Activated naive CD4-positive, alpha-beta T cell treated with anti-CD3 and anti-CD28 coated beads, Interleukin-2, amount 10 ng/mL, durations not matched to agents 7 days and 5 days (primary cell): ENCODE measurements at regions not wholly inside any gene's neighbourhood (a gene's known extent, or its start where the extent isn't known, plus 50 kb on each side); places are given as distances from the start of the nearest gene placed in this dataset.

Experiments
- CTCF ChIA-PET: fragments of 350-600 bp; sonication (Branson Sonifier 250); formaldehyde crosslinking; loops from one replicate; lab custom pipeline; 2021; ENCODE audit warnings: antibody characterized with exemption; lab: Charles Lee
- DNase-seq: peaks from one replicate; pipeline ENCODE4 v3.0.0-alpha.2; 2020
- H3K27ac Mint-ChIP-seq: one replicate; pipeline ENCODE4 v1.8.0; 2021; ENCODE audit warnings: mild to moderate bottlenecking, moderate library complexity, mixed read lengths
- H3K27me3 Mint-ChIP-seq: one replicate; pipeline ENCODE4 v1.8.0; 2021; ENCODE audit warnings: mild to moderate bottlenecking, mixed read lengths
- H3K36me3 Mint-ChIP-seq: one replicate; pipeline ENCODE4 v1.8.0; 2021; ENCODE audit warnings: mixed read lengths
- H3K4me1 Mint-ChIP-seq: one replicate; pipeline ENCODE4 v1.8.0; 2021; ENCODE audit warnings: mixed read lengths
- H3K4me3 Mint-ChIP-seq: one replicate; pipeline ENCODE4 v1.8.0; 2021; ENCODE audit warnings: mild to moderate bottlenecking, moderate library complexity, mixed read lengths
- H3K9me3 Mint-ChIP-seq: one replicate; pipeline ENCODE4 v1.8.0; 2021; ENCODE audit warnings: mixed read lengths

DNA sequence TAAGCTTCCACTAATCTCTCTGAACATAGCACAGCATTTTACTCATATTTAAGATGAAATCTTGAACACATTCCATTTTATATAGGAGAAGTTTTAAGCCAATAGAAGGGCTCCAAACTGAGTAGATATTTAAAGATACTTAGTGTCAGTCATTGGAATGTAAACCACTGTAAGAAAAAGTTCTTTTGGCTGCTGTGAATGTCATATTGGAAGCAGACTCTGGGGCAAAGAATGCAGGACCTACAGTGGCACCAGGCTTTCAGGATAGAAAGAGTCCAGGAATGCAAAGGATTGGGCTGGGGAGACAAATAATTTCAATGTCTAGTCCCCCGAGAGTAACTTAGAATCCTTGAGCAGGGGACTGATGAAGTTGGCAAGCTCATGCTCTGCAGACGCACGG lies 1047.7 kb downstream of the STIM2 start:
- Mint-ChIP-seq H3K27ac (no peak overlapping the region), H3K4me3 (no peak overlapping the region), H3K27me3 (no peaks in the 10 kb centered on the region), H3K9me3 (peaks cover 2% of the 10 kb centered on the region), H3K4me1 (no peaks in the 10 kb centered on the region), H3K36me3 (no peaks in the 10 kb centered on the region)
- CTCF ChIA-PET, result no interaction called here
- no peak for DNase-seq

GRCh38 chr4:27910227-27910626 lies 1049.6 kb downstream of the STIM2 start:
- Mint-ChIP-seq H3K4me3 (no peak overlapping the region), H3K9me3 (no peaks in the 10 kb centered on the region), H3K27me3 (no peaks in the 10 kb centered on the region), H3K27ac (no peak overlapping the region), H3K36me3 (no peaks in the 10 kb centered on the region), H3K4me1 (no peaks in the 10 kb centered on the region)
- CTCF ChIA-PET, result no interaction called here
- DNase-seq, result no peak

- no peaks in the 10 kb centered on the region for H3K9me3 Mint-ChIP-seq
- CTCF ChIA-PET, result no interaction called here
- no peak for DNase-seq
- no peaks in the 10 kb centered on the region for H3K27me3 Mint-ChIP-seq
- no peaks in the 10 kb centered on the region for H3K4me1 Mint-ChIP-seq
- H3K4me3 Mint-ChIP-seq, result no peak overlapping the region
- H3K36me3 Mint-ChIP-seq, result no peaks in the 10 kb centered on the region
- no peak overlapping the region for H3K27ac Mint-ChIP-seq
Measured at GRCh38 chr4:27911047-27911446, 1050.4 kb downstream of the STIM2 start.

GRCh38 chr4:27913738-27914137 lies 1053.1 kb downstream of the STIM2 start:
- no peaks in the 10 kb centered on the region for H3K36me3 Mint-ChIP-seq
- CTCF ChIA-PET, result no interaction called here
- DNase-seq, result no peak
- H3K27ac Mint-ChIP-seq, result no peak overlapping the region
- H3K27me3 Mint-ChIP-seq, result no peaks in the 10 kb centered on the region
- H3K4me1 Mint-ChIP-seq, result no peaks in the 10 kb centered on the region
- H3K4me3 Mint-ChIP-seq, result no peak overlapping the region
- no peaks in the 10 kb centered on the region for H3K9me3 Mint-ChIP-seq

DNA sequence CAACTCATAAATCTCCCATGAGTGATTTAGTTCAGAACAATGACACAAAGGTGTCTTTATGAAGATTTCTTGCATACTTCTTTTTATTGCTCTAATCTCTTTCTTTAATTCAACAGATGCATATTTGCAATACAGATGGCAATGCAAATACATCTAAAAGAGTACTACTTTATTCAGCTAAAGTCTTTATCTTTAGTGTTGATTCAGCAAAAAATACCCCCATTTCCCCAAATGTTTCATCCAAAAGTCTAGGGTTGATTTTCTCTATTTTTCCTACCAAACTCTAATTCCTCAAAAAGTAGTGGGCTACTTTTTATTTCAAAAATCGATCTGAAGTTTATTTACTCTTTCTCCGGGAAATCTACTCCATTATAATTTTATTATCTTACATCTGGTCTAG lies 1055.2 kb downstream of the STIM2 start:
- Mint-ChIP-seq H3K4me1 (no peaks in the 10 kb centered on the region), H3K36me3 (no peaks in the 10 kb centered on the region), H3K27me3 (no peaks in the 10 kb centered on the region), H3K27ac (no peak overlapping the region), H3K9me3 (no peaks in the 10 kb centered on the region), H3K4me3 (no peak overlapping the region)
- DNase-seq, result no peak
- CTCF ChIA-PET, result no interaction called here

DNA sequence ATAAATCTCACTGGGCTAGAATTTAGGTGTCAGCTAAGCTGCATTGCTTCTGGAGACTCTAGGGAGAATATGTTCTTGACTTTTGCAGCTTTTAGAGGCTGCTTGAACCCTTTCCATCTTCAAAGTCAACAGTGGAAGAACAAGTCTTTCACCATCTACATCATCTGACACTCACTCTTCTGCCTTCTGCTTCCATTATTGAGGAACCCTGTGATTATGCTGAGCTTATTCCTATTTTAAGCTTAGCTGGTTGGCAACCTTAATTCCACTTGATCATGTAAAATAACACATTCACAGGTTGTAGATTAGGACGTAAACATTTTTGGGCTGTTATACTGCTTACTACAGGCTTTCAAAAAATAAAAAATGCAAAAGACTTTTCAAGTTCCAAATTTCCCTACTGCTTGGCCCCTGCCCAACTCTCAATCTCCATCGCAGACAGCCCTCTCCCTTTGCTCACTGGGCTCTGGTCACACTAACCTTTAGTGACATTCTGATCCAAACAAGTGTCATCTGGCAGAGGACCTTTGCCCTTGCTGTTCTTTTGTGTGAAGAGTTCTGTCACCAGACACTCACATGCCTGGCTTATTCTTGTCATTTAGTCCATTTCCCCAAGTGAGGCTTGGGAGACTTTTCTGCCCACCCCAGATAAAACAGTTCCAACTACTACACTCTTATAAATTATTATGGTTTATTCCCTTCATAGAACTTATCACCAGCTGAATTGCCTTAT lies 1056.0 kb downstream of the STIM2 start:
- CTCF ChIA-PET, result no interaction called here
- Mint-ChIP-seq H3K36me3 (no peaks in the 10 kb centered on the region), H3K27ac (no peak overlapping the region), H3K9me3 (no peaks in the 10 kb centered on the region), H3K4me1 (no peaks in the 10 kb centered on the region), H3K27me3 (no peaks in the 10 kb centered on the region), H3K4me3 (no peak overlapping the region)
- no peak for DNase-seq

DNA sequence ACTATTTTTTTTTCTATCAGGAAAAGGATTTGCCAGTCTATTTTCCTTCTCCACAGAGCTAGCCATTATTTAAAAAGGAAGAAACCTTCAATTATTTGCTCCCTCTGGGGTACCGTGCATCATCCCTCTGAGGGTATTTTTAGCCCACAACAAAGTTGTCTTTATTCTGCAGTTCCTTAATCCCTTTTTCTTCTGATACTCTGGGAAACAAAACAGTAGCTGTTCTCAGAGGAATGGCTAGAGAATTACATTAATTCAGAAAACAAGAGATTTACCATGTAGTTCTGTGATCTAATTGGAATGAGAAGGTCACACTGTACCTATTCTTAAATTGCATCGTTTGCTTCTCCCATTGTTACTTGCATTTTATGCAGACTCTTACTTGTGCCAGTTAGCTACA lies 1056.7 kb downstream of the STIM2 start:
- Mint-ChIP-seq H3K36me3 (no peaks in the 10 kb centered on the region), H3K27me3 (no peaks in the 10 kb centered on the region), H3K4me3 (no peak overlapping the region), H3K27ac (no peak overlapping the region), H3K9me3 (no peaks in the 10 kb centered on the region), H3K4me1 (no peaks in the 10 kb centered on the region)
- CTCF ChIA-PET, result no interaction called here
- DNase-seq, result no peak

DNA sequence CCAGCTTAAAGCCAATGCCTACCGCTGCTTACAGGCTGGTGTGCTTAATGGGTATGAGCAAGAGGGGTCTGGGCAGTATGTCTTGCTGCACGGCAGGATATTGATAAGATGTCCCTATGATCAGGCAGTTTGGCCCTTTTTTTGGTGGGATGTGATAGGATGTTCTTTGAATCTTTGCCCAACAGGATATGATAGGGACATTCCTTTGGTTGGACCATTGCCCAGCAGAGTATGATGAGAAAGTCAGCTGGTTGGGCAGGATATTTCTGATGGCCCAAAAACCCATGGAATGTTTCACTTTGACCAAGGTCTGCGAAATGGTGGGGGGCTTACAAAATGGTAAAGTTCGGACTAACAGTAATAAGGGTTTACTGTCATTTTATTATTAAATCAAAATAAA lies 1060.6 kb downstream of the STIM2 start:
- CTCF ChIA-PET, result no interaction called here
- no peak overlapping the region for H3K27ac Mint-ChIP-seq
- no peaks in the 10 kb centered on the region for H3K27me3 Mint-ChIP-seq
- no peak for DNase-seq
- H3K36me3 Mint-ChIP-seq, result no peaks in the 10 kb centered on the region
- H3K4me3 Mint-ChIP-seq, result no peak overlapping the region
- H3K4me1 Mint-ChIP-seq, result no peaks in the 10 kb centered on the region
- no peaks in the 10 kb centered on the region for H3K9me3 Mint-ChIP-seq

- H3K36me3 Mint-ChIP-seq, result no peaks in the 10 kb centered on the region
- peaks cover 8% of the 10 kb centered on the region for H3K9me3 Mint-ChIP-seq
- H3K4me1 Mint-ChIP-seq, result no peaks in the 10 kb centered on the region
Measured at GRCh38 chr4:27928761-27929540, 1068.3 kb downstream of the STIM2 start.

GRCh38 chr4:27930291-27930690 lies 1069.7 kb downstream of the STIM2 start:
- H3K4me3 Mint-ChIP-seq, result no peak overlapping the region
- no peaks in the 10 kb centered on the region for H3K4me1 Mint-ChIP-seq
- H3K9me3 Mint-ChIP-seq, result peaks cover 8% of the 10 kb centered on the region
- H3K36me3 Mint-ChIP-seq, result no peaks in the 10 kb centered on the region
- DNase-seq, result no peak
- CTCF ChIA-PET, result no interaction called here
- no peak overlapping the region for H3K27ac Mint-ChIP-seq
- H3K27me3 Mint-ChIP-seq, result no peaks in the 10 kb centered on the region

More at GRCh38 chr4:27928761-27929540, 1068.3 kb downstream of the STIM2 start:
- Mint-ChIP-seq H3K27ac (no peak overlapping the region), H3K27me3 (no peaks in the 10 kb centered on the region), H3K4me3 (no peak overlapping the region)
- CTCF ChIA-PET, result no interaction called here
- no peak for DNase-seq

DNA sequence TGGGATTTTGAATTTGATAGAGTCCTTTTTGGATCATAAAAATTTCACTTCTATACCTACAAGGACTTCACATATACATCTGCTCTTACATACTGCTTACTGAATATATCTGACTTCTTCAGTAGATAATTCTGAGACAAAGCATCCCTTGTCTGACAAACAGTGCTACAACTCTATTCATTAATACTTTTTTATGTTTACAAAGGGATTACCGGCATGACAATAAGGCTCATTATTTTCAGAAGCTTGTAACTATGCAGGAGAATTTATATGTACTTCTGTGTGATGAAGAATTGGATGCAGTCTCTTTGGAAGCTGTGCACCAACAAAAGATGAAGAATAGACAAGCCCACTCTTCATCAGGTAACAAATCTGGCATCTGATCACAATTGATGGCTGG lies 1070.3 kb downstream of the STIM2 start:
- Mint-ChIP-seq H3K9me3 (peaks cover 8% of the 10 kb centered on the region), H3K27me3 (no peaks in the 10 kb centered on the region), H3K36me3 (no peaks in the 10 kb centered on the region), H3K4me3 (no peak overlapping the region), H3K27ac (no peak overlapping the region), H3K4me1 (no peaks in the 10 kb centered on the region)
- DNase-seq, result no peak
- CTCF ChIA-PET, result no interaction called here

- H3K27ac Mint-ChIP-seq, result no peak overlapping the region
- CTCF ChIA-PET, result no interaction called here
- peaks cover 8% of the 10 kb centered on the region for H3K9me3 Mint-ChIP-seq
- no peaks in the 10 kb centered on the region for H3K4me1 Mint-ChIP-seq
- no peak for DNase-seq
- H3K27me3 Mint-ChIP-seq, result no peaks in the 10 kb centered on the region
- H3K4me3 Mint-ChIP-seq, result no peak overlapping the region
- no peaks in the 10 kb centered on the region for H3K36me3 Mint-ChIP-seq
Measured at GRCh38 chr4:27931584-27931983, 1070.9 kb downstream of the STIM2 start.

DNA sequence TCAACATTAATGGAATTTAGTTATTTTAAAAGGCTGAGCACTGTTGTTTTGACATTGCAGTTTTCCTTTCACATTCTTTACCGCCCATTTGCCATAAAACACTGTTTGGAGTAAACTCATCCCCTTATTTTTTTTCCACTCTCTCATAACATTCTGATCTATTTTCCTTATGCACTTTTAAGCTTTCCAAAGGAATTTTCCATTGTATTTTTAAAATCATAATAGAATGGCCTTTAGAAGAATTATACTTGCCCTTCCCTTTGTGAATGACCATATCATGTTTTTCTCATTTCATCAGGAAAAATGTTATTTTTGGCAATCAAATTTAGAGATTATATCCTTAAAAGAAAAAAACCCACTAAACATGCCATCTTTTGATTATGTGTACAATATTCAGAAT lies 1074.2 kb downstream of the STIM2 start:
- DNase-seq, result no peak
- no peaks in the 10 kb centered on the region for H3K27me3 Mint-ChIP-seq
- H3K4me3 Mint-ChIP-seq, result no peak overlapping the region
- no peak overlapping the region for H3K27ac Mint-ChIP-seq
- H3K4me1 Mint-ChIP-seq, result no peaks in the 10 kb centered on the region
- no peaks in the 10 kb centered on the region for H3K36me3 Mint-ChIP-seq
- peaks cover 2% of the 10 kb centered on the region for H3K9me3 Mint-ChIP-seq
- CTCF ChIA-PET, result no interaction called here

DNA sequence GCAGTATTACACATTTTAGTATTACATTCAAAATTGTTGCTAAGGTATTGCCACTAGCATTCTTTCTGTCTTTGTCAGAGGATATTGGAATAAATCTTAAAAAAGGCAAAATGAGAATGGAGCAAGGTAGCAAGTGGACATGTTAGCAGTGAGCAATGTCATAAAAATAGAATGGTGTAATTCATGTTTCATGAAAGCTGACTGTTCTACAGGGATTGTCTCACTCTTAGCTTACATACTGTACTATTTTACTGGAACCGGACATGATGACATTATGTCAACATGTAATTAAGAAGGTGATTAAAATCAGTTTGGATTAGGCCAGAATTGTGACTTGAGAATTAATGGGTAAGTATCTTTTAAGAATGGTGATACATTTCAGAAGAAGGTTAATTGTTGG lies 1086.2 kb downstream of the STIM2 start:
- Mint-ChIP-seq H3K27me3 (no peaks in the 10 kb centered on the region), H3K4me3 (no peak overlapping the region), H3K9me3 (peaks cover 5% of the 10 kb centered on the region), H3K27ac (no peak overlapping the region), H3K36me3 (no peaks in the 10 kb centered on the region), H3K4me1 (no peaks in the 10 kb centered on the region)
- DNase-seq, result no peak
- CTCF ChIA-PET, result no interaction called here

DNA sequence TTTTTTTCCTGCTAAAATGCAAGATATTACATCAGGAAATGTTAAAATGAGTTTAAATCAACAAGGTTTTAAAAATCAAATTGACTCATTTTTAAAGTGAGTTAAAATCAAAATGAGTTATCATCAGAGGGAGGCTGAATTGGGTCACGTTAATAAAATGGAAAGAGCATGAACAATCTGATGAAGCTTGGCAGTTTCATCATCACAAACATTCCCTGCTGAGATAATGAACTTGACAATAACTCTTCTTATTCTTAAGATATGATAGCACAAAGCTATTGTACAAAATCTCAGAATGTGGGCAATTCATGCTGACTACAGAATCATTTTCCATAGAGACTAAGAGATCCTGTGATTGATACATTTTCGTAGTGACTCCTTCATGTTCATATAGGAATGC lies 1086.7 kb downstream of the STIM2 start:
- Mint-ChIP-seq H3K4me1 (no peaks in the 10 kb centered on the region), H3K9me3 (peaks cover 5% of the 10 kb centered on the region), H3K4me3 (no peak overlapping the region), H3K27ac (no peak overlapping the region), H3K36me3 (no peaks in the 10 kb centered on the region), H3K27me3 (no peaks in the 10 kb centered on the region)
- no peak for DNase-seq
- CTCF ChIA-PET, result no interaction called here
